K562 (cell line): ENCODE measurements at regions not wholly inside any gene's neighbourhood (a gene's known extent, or its start where the extent isn't known, plus 50 kb on each side); places are given as distances from the start of the nearest gene placed in this dataset.

Experiments used
- ATAC-seq: fragments of 200-7000 bp; cut with Tn5 transposase; 3 replicates; pipeline ENCODE4 v1.9.1; 2020; ENCODE audit warnings: moderate library complexity
- BruUV-seq: library from RNA; stranded (reverse); fragments of 400-500 nt; replicated peaks from 2 replicates; lab custom pipeline; 2021; lab: Mats Ljungman, UMichigan
- CTCF ChIA-PET: fragments of 300-600 bp; formaldehyde crosslinking; extraction: SDS; loops from one replicate; lab custom pipeline; 2021; ENCODE audit warnings: low intra/inter-chr PET ratio; lab: Yijun Ruan, JAX
- POLR2A ChIA-PET: fragments of 300-600, 350-650 bp; sonication (Branson Sonifier 250); formaldehyde crosslinking; extraction: SDS; loops from one replicate; lab custom pipeline; 2021; ENCODE audit warnings: antibody characterized with exemption, inconsistent platforms; lab: Yijun Ruan, JAX
- DNase-seq, 4 experiments: peaks; one replicate each; pipeline versions ENCODE4 v3.0.0 to v3.0.0-alpha.2; 2011 to 2018; ENCODE audit warnings: low spot score in 3 of 4, mixed read lengths in 3 of 4; ENCODE audit errors: extremely low read depth in 1 of 4
- FAIRE-seq: peaks from 2 replicates; lab custom pipeline; 2011; peaks lifted over from hg19 to GRCh38; lab: Jason Lieb, UNC
- H2AFZ ChIP-seq: 2 replicates; pipeline ENCODE4 v1.6.0; 2011; ENCODE audit warnings: low read depth, low read length, control low read depth, inconsistent platforms
- H3K27ac ChIP-seq: fragments of 200-600 bp; 3 replicates; pipeline ENCODE4 v1.8.0; 2011; ENCODE audit warnings: low read depth, mild to moderate bottlenecking, control low read depth, inconsistent platforms, low read length, moderate library complexity, mixed read lengths; ENCODE audit errors: extremely low read depth
- H3K27me3 ChIP-seq, 2 experiments: fragments of 300-600 bp in 1 of 2; 2 replicates in 1 of 2; 3 replicates in 1 of 2; pipeline versions ENCODE4 v1.6.0 to v1.8.0; 2011; ENCODE audit warnings: inconsistent platforms in 2 of 2, low read length in 2 of 2, mild to moderate bottlenecking in 1 of 2, mixed read lengths in 1 of 2, moderate library complexity in 1 of 2; ENCODE audit not compliant: control insufficient read depth in 2 of 2, insufficient read depth in 2 of 2
- H3K36me3 ChIP-seq: fragments of 300-600 bp; 3 replicates; pipeline ENCODE4 v1.8.0; 2011; ENCODE audit warnings: mild to moderate bottlenecking, low read length, inconsistent platforms; ENCODE audit not compliant: control insufficient read depth, insufficient read depth
- H3K4me1 ChIP-seq, 2 experiments: fragments of 200-600 bp in 1 of 2; replicated peaks in 1 of 2; 2 replicates in 1 of 2; 3 replicates in 1 of 2; pipeline versions ENCODE4 v1.5.1 to v1.8.0; 2011; ENCODE audit warnings: inconsistent platforms in 2 of 2, low read length in 2 of 2, mild to moderate bottlenecking in 1 of 2, mixed read lengths in 1 of 2, moderate library complexity in 1 of 2; ENCODE audit not compliant: control insufficient read depth in 2 of 2, insufficient read depth in 2 of 2
- H3K4me2 ChIP-seq: 2 replicates; pipeline ENCODE4 v1.6.1; 2011; ENCODE audit warnings: low read length, control low read depth, inconsistent platforms, mixed read lengths; ENCODE audit not compliant: insufficient read depth
- H3K4me3 ChIP-seq: fragments of 200-600 bp; sonication (generic), shearing (Covaris generic); 2 replicates; pipeline ENCODE4 v1.5.1; 2016; ENCODE audit warnings: control low read depth, inconsistent platforms
- H3K79me2 ChIP-seq: fragments of 200-600 bp; 3 replicates; pipeline ENCODE4 v1.8.0; 2011; ENCODE audit warnings: low read length, inconsistent platforms; ENCODE audit not compliant: control insufficient read depth, insufficient read depth
- H3K9ac ChIP-seq, 2 experiments: 2 replicates each; pipeline versions ENCODE4 v1.6.0 to v1.6.1; 2011; ENCODE audit warnings: low read depth in 2 of 2, low read length in 2 of 2, control low read depth in 1 of 2, inconsistent platforms in 1 of 2, mild to moderate bottlenecking in 1 of 2, mixed read lengths in 1 of 2; ENCODE audit not compliant: insufficient read depth in 1 of 2
- H3K9me1 ChIP-seq: one replicate; pipeline ENCODE4 v1.6.0; 2011; ENCODE audit warnings: inconsistent platforms, mild to moderate bottlenecking, low read length, moderate library complexity; ENCODE audit not compliant: control insufficient read depth, insufficient read depth
- H3K9me3 ChIP-seq: replicated peaks from 2 replicates; pipeline ENCODE4 v1.5.1; 2011; ENCODE audit warnings: low read depth, low read length, inconsistent platforms; ENCODE audit not compliant: control insufficient read depth, insufficient read depth
- H4K20me1 ChIP-seq: replicated peaks from 2 replicates; pipeline ENCODE4 v1.6.1; 2011; ENCODE audit warnings: low read length, inconsistent platforms, mixed read lengths; ENCODE audit not compliant: control insufficient read depth, insufficient read depth
- ARID1B ChIP-seq: fragments of 450-650 bp; IDR thresholded peaks from 2 replicates; pipeline ENCODE4 v1.6.1; 2016; ENCODE audit warnings: antibody characterized with exemption, mild to moderate bottlenecking, inconsistent platforms
- ESRRA ChIP-seq: fragments of 450-650 bp; IDR thresholded peaks from 2 replicates; pipeline ENCODE4 v1.6.1; 2014; ENCODE audit warnings: low read depth, mild to moderate bottlenecking, moderate library complexity, borderline replicate concordance
- GATA2 ChIP-seq: sonication (generic); formaldehyde crosslinking; IDR thresholded peaks from 2 replicates; pipeline ENCODE4 v1.4.0; 2020; ENCODE audit warnings: mild to moderate bottlenecking, missing genetic modification reagents
- NFE2L1 ChIP-seq: fragments of 450-650 bp; IDR thresholded peaks from 2 replicates; pipeline ENCODE4 v1.6.1; 2016; ENCODE audit warnings: missing genetic modification characterization, low read depth, mild to moderate bottlenecking, missing compliant biosample characterization, moderate library complexity, borderline replicate concordance
- NR2C2 ChIP-seq, 2 experiments: fragments of 200-800 bp in 1 of 2; sonication (Bioruptor generic) in 1 of 2; sonication (generic) in 1 of 2; formaldehyde crosslinking in 1 of 2; IDR thresholded peaks; 2 replicates each; pipeline versions ENCODE4 v1.6.1 to v1.8.0; 2016 to 2022; ENCODE audit warnings: mild to moderate bottlenecking in 1 of 2, missing compliant biosample characterization in 1 of 2, missing genetic modification characterization in 1 of 2, missing genetic modification reagents in 1 of 2
- PTRF ChIP-seq: fragments of 450-650 bp; IDR thresholded peaks from 2 replicates; pipeline ENCODE4 v1.6.1; 2016; ENCODE audit warnings: mild to moderate bottlenecking, missing genetic modification characterization, missing compliant biosample characterization
- SPI1 ChIP-seq: IDR thresholded peaks from 2 replicates; pipeline ENCODE4 v1.6.1; 2011; ENCODE audit warnings: low read depth, low read length, control low read depth, borderline replicate concordance
- SUPT5H ChIP-seq: fragments of 450-650 bp; IDR thresholded peaks from 2 replicates; pipeline ENCODE4 v1.6.1; 2016
- TAF15 ChIP-seq: fragments of 200-400 bp; formaldehyde crosslinking; IDR thresholded peaks from 2 replicates; pipeline ENCODE4 v1.6.1; 2017; ENCODE audit warnings: mild to moderate bottlenecking, low read depth, low read length, moderate library complexity
- TCFL5 ChIP-seq: fragments of 250-450 bp; sonication (Bioruptor Pico); conservative IDR thresholded peaks from 2 replicates; pipeline ENCODE4 v1.6.1; 2021; ENCODE audit warnings: mild to moderate bottlenecking, moderate library complexity, matching md5 sums
- ZBTB8A ChIP-seq: fragments of 450-650 bp; IDR thresholded peaks from 2 replicates; pipeline ENCODE4 v1.6.1; 2018; ENCODE audit warnings: mild to moderate bottlenecking, moderate library complexity; ENCODE audit not compliant: partially characterized antibody
- ZNF277 ChIP-seq: fragments of 250-450 bp; sonication (Bioruptor Pico); IDR thresholded peaks from 2 replicates; pipeline ENCODE4 v1.8.0; 2022; ENCODE audit warnings: inconsistent platforms, mild to moderate bottlenecking, moderate library complexity, borderline replicate concordance
- ZNF384 ChIP-seq: IDR thresholded peaks from 2 replicates; pipeline ENCODE4 v1.6.1; 2012; ENCODE audit warnings: low read depth, low read length, improper control_type of control experiment
- WGBS: fragments of 100-300 bp; shearing (Covaris generic); methylation state at CpG from one replicate; pipeline ENCODE4 v1.1.6; 2016; ENCODE audit warnings: low coverage, mixed read lengths; ENCODE audit not compliant: insufficient coverage; ENCODE audit errors: missing lambda C conversion rate; 5-methylcytosine and 5-hydroxymethylcytosine counted together
- in situ Hi-C: fragments of 300-500 bp; cut with MboI; formaldehyde crosslinking; loops from 4 replicates; pipeline ENCODE4 v1.15.0; 2018; ENCODE audit warnings: inconsistent platforms, mixed read lengths
- intact Hi-C: fragments of 100-400 bp; cut with micrococcal nuclease; formaldehyde crosslinking; loops from 2 replicates; pipeline ENCODE4 v1.14.2; 2022
- TF ChIP-seq, protein P1 (sequence below): sonication (generic); formaldehyde crosslinking; IDR thresholded peaks from 2 replicates; pipeline ENCODE4 v1.8.0; 2022; ENCODE audit warnings: mild to moderate bottlenecking, missing genetic modification reagents
- TF ChIP-seq, protein P2 (sequence below): sonication (generic); formaldehyde crosslinking; IDR thresholded peaks from 2 replicates; pipeline ENCODE4 v1.9.0; 2022; ENCODE audit warnings: mild to moderate bottlenecking, missing genetic modification reagents

- TF ChIP-seq ESRRA = no peak
These were observed 119.4 kb upstream of the FOXD4L5 start (continued) for GRCh38 chr9:65404232-65405006.

DNA sequence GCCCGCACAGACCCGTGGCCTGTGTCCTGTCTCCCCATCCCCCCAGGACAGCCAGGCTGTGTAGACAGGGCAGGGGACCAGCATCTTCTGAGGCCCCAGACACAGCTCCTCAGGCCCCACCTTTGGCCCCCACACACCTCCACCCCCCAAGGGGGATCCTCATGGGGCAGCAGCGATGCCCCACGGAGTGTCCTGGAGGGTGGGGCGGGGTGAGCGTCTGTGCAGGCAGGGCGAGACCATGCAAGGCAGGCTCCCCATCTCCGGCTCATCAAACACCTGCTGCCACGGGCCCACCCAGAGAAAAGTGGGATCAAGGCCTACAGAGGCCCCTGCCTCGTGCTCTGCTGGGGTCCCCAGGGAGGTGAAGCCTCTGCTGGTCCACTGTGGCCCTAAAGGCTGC lies 118.7 kb upstream of the FOXD4L5 start:
- Histone ChIP-seq H3K9me1 (no peaks in the 10 kb centered on the region), H3K4me1 (peaks cover 5 to 7% of the 10 kb centered on the region in 2 experiments; a peak in 4 of 5 replicates), H3K27me3 (no peaks in the 10 kb centered on the region; a peak in 1 of 5 replicates), H2AFZ (no peak overlapping the region), H3K27ac (no peak overlapping the region), H4K20me1 (no peaks in the 10 kb centered on the region), H3K79me2 (no peaks in the 10 kb centered on the region), H3K4me2 (no peak overlapping the region), H3K36me3 (no peaks in the 10 kb centered on the region), H3K4me3 (no peak overlapping the region), H3K9ac (no peak overlapping the region), H3K9me3 (no peaks in the 10 kb centered on the region)
- intact Hi-C loops = no loop called here
- no TSS peak for BruUV-seq
- in situ Hi-C loops = no loop called here
- 90% methylated on average over 2 of the region's 10 CpGs for WGBS
- DNase-seq (no peak), ATAC-seq (no peak; the same call in 2 of the 3 replicates), FAIRE-seq (no peak)
- TF ChIP-seq TCFL5 (CRISPR knock-in tag) (no peak), GATA2 (CRISPR knock-in tag) (no peak), ARID1B (no peak), NR2C2 (CRISPR knock-in tag; IDR thresholded peaks at IDR 0.05) (no peak), NR2C2 (tag; IDR thresholded peaks at IDR 0.05) (no peak), TAF15 (no peak), NFE2L1 (tag) (no peak), PTRF (tag) (no peak), SPI1 (no peak), ZNF384 (no peak), ZNF277 (CRISPR knock-in tag) (no peak), ZBTB8A (no peak), SUPT5H (no peak)
- TF ChIP-seq, protein P1, sequence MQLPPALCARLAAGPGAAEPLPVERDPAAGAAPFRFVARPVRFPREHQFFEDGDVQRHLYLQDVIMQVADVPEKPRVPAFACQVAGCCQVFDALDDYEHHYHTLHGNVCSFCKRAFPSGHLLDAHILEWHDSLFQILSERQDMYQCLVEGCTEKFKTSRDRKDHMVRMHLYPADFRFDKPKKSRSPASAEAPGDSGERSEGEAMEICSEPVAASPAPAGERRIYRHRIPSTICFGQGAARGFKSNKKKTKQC (CRISPR knock-in tag) = no peak
- TF ChIP-seq, protein P2, sequence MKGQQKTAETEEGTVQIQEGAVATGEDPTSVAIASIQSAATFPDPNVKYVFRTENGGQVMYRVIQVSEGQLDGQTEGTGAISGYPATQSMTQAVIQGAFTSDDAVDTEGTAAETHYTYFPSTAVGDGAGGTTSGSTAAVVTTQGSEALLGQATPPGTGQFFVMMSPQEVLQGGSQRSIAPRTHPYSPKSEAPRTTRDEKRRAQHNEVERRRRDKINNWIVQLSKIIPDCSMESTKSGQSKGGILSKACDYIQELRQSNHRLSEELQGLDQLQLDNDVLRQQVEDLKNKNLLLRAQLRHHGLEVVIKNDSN (CRISPR knock-in tag) = no peak
- ChIA-PET CTCF (no interaction called here), POLR2A (no interaction called here)
